DMS79 (cell line): ENCODE measurements at regions not wholly inside any gene's neighbourhood (a gene's known extent, or its start where the extent isn't known, plus 50 kb on each side); places are given as distances from the start of the nearest gene placed in this dataset.
"Not testable (repeated sequence)": the region's sequence is repeated elsewhere in the genome, so short reads cannot be mapped to it uniquely, and the experiment has no call there.

ENCODE experiments used
- DNase-seq: peaks from one replicate; lab custom pipeline; 2025; lab: John Stamatoyannopoulos, UW

DNA sequence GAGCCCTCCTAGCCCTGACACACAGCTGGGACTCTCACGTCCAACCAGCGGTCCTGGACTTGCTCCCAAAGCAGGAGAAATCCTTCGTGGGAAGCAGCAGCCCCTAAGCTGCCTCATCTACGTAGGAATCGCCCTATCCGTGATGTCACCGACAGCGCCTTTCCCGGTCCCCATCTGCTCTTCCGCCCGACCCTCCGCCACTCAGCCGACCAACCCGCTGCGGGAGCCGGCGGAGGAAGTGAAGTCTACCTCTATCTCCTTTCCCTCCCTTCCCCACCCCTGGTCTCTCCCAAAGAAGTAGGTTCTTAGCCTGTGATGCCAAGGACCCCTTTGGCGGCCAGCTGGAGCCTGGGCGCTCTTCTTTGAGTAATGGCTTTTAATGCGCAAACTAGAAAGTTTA lies 272.1 kb downstream of the FAM72C start:
- DNase-seq: no peak

DNA sequence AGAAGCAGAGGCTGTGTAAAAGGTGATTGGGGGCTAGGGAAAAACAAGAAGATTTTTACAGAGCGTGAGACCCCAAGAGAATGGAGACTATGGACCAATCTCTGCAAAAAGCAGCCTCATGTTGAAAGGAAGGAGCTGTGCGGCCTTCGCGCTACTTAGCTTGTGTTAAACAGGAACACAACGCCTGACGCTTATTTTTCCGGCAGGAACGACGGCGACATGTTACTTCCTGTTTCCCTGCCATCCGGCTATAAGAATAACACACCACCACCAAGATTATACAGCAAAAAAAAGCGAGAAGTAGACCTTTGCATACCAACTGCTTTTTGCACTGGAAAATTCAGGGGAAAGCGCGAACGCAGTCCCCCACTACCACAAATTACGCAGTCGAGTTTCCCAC lies 272.7 kb downstream of the FAM72C start:
- DNase-seq: no peak

DNA sequence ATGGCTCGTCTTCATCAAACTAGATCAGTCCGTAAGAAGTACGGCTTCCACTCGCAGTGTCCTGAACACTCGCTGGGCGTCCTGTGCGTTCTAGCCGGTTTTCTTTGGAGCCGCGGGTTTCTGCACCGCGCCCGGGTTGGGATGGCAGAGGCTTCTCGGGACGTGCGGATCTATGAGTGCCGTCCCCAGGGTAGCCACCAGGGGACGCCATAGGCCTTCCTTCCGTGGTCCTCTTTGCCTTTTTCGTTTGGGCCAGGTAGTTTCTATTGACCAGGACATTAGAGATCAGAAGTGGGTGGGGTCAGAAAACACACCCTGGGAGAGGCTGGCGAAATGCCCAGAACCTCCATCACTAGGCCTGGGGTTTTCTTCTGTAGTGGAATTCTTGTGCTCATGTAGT lies 273.8 kb downstream of the FAM72C start:
- no peak for DNase-seq

DNA sequence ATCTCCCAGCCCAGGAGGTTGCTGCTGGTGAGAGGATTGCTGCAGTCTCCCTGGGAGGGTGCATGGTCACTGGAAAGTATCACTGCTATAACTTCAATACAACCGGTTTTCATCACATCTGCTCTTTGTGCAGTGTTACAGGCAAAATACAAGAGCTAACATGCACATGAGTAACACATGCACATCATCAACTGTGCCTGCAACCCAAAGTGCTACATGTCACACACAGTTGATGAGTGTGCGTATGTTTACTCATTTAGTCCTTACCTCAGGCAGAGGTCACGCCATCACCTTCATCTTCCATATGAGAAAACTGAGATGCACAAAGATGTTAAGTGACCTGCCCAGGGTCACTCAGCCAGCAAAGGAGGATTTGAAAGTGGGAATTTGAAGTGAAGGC lies 277.7 kb downstream of the FAM72C start:
- no peak for DNase-seq

DNA sequence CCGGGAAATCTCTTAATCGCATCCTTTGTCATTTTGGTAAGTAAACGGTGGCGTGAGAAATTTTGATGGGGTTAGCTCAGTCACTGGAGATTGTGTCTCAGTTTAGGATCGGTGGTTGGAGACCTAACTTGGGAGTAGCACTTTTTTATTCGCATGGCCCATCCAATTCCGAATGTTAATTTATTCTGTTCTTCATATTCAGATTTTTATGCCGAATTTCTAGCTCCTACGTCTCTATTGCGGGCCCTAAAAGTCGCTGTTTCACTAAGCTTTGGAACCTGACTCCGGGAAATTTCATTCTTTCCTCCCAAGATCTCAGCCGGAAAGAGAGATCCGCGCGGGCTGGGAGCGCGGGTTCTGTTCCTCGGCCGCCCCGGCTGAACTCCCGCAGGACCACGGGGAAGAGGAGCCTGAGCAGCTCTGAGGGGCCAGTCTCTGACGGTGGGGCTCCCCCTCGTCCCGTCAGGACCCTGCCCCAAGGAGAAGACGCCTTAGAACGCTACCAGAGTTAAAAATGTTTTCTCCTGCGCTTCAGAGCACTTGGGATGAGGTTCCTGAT lies 279.7 kb downstream of the FAM72C start:
- no peak for DNase-seq

DNA sequence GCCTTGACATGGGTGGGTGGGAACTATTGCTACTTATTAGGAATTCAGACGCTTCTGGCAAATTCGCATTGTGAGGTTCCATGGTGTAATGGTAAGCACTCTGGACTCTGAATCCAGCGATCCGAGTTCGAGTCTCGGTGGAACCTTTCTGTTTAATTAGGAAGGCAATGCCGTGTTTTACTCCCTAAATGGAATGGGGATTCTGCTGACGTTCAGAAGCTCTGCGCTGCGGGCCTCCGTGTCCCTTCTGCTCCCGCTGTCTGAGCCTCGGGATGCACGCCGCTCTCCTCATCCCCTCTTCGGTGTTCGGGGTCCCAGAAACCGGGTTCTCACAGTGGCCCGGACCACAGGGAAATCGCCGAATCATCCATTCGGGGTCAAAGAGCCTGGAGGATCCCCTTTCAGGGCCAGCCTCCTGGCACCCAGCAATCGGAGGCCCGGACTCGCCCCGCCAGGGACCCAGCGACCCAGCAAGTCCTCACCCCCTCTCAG lies 280.3 kb downstream of the FAM72C start:
- DNase-seq: no peak

DNA sequence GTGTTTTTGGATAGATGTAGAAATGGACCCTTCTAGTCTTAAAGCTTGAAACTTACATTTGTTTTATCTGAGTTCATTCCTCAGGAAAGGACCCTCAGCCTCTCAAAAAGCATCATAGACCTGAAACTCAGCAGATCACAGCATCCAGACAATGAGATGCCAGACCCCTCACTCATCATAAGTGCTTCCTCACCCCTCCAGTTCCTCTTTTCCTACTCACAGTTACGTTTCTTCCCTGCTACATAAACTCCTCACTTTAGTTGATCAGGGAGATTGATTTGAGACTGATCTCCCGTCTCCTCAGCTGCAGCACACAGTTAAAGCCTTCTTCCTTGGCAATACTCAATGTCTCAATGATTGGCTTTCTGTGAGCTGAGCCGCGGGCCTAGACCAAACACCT lies 282.0 kb downstream of the FAM72C start:
- no peak for DNase-seq

DNA sequence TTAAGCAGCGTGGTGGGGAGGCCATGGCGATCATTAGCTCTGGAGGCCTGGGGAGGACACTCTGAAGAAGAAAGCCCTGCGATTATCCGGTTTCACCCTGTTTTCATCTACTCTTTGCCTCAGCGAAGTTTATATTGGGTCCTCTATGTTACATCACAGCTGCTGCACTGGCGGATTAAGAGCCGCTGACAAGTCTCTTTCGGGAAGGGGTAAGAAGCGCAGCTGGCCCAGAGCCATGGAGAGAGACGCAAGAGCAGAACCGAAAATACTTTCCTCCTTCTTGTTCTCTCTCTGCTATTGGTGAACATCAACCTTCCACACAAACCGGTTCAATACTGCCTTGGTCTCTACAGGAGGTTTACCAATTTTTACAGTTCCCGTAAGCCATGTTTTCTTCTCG lies 291.5 kb downstream of the FAM72C start:
- no peak for DNase-seq

DNA sequence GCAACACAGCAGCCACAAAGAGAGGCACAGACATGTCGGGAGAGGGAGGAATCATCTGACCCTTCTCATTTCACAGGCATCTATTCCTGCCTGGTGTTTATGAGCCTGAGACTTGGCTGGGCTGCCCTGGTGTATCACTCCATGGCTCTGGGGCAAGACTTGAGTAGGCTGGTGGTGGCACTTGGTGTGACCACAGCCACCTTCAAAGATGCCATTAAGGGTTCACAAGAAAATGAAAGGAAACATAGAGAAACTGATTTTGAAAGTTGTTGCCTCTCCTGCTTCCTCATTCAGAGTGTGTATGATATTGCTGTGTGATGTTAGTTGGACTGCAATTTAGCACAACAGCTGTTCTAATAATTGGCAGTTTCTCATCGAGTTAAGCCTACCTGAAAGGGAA lies 298.8 kb downstream of the FAM72C start:
- no peak for DNase-seq

DNA sequence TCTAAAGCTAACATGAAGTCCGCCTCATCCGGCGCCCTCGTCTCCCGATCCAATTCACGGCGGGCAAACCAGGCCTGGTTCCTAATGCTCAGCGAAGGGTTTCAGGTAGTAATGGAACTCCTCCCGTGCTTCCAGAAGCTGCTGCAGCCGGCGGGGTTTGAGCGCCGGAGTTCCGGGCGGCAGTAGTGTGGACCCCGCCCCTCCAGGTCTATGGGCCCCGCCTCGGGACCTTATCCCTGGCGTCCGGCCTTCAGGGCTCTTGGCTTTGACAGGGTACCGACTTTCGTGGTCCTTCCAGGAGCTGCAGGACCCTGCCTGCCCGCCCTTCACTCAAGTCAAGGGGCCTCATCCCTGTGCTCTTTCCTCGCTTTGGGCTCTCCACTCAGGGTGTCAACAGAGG lies 304.1 kb downstream of the FAM72C start:
- DNase-seq: no peak

DNA sequence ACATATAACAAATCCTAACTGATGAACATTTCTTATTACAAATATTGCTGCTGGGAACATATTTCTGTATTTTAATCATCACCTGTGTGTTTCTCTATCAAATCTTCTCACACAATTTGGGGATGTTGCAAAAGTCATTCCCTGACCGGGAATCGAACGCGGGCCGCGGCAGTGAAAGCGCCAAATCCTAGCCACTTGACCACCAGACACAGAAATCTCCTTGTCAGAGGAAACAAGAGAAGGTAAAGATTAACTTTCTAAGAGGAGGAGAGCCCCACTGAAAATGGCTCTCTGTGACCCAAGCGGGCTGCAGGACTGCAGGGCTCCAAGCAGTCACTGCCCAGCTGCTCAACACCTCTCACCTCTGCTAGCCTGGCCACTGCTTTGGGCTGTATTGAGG lies 304.9 kb downstream of the FAM72C start:
- no peak for DNase-seq

DNA sequence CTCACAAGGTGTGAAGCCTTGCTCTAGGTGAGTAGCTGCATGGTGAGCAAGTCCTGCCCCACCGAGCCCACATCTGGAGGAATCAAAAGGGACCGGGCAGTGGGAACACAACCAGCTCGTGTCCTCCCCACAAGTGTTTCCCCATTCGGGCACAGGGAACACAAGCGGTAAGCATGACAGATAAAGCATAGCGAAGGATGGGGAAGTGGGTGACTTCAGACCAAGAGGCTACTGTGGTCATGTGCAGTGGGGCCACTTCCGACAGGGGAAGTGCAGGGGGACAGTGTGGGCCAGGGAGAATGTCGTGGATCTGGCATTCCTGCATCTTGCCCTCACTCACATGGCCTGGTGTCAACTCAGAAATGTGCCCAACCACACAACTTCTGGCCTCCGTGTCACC lies 306.2 kb downstream of the FAM72C start:
- no peak for DNase-seq

DNA sequence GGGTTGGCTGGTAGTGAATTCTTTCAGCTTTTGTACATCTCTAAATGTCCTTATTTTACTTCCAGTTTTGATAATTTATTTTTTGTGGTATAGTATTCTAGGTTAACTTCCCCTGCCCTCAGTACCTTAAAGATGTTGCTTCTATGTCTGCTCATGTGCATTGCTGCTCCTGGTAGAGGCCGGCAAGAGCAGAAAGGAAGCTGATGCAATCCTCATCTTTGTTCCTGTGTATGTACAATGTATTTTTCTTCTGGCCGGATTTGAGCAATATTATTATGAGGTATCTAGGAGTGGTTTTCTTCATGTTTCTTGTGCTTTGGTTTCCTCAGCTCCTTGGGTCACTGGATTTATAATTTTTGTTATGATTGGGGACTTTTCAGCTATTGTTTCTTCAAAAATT lies 308.7 kb downstream of the FAM72C start:
- not testable (repeated sequence) for DNase-seq

DNA sequence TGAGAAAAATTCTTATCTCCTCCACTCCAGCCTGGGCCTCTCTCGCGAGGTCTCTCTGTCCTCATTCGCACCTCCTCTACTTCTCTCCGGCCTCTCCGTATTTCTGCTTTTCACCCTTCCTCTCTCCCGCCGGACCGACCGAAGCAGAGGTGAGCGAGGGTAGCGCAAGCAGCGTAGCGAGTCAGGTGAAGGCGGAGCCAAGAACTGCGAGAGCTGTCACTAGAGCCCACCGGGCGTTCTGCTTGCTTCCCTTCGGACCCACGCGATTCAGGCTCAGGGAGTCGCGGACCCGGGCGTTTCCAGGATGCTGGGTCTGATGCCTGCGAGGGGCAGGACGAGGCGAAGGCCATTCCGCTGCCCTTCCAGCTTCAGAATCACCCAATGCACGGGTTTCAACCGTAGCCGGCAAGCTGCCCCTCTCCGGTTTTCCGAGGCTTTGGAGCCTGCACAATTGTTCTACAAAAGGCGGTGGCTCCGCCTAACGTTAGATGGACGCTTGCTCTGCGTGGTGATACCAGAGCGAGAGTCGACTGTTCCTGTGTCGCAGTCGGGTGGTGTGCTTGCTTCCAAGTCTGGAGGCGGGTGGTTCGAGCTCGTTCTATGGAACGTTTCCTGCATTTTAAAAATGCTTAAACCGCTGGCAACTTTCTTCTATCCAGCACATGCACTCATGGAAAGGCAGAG lies 310.2 kb downstream of the FAM72C start:
- DNase-seq: no peak

DNA sequence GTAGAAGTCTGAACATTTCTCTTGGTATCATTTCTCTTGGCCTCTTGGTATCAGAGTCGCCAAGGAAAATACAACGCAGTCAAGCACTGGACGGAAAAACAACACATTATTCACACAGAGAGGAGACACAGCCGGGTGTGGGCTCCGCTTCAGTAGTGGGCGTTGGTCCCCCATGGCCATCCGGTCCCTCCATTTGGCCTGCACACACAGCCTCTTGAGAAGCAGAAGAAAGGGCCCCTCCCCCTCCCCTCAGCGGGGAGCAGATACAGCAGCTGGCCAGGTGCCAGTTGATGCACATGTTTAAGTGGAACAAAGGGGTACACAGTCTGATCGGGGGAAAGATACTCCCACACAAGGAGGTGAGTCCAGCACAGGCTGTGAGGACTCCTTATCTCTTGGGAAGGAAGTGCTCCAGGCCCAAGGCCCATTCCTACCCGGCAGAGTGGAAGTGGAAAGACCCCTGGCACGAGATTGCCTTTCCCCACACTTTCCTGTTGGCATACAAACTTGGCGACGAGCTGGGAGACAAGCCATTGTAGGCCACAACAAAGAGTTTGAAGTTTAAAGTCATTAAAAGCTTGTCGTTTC lies 311.3 kb downstream of the FAM72C start:
- no peak for DNase-seq

DNA sequence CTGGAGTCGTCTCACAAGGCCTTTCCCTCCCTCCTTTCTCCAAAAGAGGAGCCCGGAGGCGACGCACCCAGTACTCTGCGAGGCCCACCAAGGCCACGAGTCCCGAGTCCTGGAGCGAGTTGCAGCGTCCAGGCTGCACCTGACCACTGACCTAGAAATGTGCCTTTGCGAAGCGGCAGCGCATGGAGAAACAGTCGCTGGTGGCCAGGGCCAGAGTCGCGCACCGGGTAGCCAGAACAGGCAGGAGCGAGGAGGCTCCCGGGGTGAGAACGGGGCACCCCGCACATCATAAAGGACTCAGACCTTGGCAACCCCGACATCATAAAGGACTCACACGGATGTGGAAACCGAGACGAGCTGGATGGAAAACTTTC lies 318.4 kb downstream of the FAM72C start:
- DNase-seq: no peak

DNA sequence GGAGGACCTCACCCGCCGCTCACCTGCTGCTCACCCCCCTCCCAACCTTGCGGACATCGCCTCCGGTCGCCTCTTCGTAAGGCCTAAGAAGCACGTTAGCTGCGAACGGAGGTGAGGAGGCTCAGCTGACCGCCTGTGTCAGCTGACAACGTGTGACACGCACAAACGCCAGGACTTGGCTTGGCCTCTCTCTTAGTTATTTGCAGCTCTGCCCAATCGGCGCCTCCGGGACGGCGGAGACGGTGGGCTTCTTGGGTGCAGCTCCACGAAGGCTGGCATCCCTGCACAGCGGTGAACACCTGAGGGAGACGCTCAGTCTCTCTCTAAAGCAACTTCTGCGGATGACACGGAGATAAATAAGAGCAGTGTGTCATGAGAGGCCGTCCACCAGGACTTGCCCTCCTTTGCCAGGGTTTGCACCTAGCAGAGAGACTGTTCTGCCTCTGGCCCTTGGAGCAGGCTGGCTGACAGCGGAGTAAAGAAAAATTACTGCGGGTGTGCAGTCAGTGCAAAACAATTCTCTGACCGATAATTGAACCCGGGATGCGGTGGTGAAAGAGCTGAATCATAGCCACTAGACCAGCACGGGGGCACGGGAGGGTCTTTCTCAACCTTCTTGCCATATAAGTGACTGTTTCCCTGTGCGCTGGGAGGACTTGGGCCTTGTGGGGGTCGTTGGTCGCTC lies 318.9 kb downstream of the FAM72C start:
- no peak for DNase-seq

DNA sequence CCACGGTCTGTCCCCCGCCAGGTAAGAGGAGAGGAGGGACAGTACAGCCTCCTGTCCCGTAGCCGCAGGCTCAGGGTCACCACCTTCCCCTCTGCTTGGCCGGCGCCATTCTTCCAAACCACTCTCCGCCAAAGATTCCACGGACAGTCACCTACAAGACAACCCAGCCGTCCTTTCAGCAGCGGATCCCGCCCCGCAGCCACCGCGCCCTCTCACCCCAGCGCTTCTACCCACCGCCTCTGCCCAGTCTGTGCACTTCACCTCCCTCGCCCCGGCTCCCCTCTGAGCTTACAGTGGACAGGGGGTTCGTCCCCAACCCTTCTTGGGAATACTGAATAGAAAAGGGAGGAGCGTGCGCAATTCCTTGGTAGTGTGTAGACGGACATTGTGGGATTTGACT lies 319.6 kb downstream of the FAM72C start:
- no peak for DNase-seq

DNA sequence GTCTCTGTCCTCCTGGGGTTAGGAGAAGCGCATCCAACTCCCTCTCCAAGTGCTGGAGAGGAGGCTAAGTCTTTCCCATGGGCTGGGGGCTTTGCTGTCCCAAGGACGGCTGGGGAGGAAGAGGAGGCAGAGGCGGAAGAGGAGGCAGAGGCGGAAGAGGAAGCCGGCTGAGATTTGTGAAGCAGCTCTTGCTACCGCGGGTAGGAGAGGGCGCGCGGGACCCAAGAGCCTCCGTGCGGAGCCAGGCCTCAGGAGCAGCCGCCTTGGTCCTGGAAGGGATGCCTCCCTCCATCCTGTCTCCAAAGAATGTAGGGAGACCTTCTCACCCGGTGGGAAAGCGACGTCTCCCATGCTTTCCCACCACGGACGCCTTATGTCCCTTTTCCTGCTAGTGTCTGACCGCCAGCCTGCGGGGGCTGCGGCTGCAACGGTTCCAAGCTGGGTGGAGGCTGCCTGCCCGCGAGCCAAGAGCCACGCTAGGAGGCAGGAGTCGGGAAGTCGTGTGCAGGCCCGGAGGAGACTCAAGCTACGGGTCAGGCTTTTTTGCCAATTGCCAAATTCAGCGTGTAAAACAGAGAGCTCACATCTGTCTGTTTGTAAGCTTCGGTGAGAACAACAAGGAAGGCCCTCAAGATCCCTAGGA lies 320.3 kb downstream of the FAM72C start:
- no peak for DNase-seq

DNA sequence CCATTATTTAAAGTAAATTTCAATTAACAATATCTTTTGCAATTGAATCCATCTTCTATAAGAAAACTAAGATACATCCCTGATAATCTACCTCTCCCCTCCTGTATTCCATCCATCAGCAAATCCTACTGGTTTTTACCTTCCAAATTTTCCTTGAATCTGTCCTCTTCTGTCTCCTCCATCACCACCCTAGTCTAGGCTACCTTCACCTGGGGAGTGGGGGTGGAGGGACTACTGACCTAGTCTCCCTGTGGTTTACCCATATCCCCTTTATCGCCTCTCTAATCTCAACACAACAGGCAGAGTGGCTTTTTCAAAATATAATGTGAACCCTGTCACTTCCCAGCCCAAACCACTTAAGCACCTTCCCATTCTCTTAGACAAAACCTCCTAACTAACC lies 327.8 kb downstream of the FAM72C start:
- DNase-seq: not testable (repeated sequence)

DNA sequence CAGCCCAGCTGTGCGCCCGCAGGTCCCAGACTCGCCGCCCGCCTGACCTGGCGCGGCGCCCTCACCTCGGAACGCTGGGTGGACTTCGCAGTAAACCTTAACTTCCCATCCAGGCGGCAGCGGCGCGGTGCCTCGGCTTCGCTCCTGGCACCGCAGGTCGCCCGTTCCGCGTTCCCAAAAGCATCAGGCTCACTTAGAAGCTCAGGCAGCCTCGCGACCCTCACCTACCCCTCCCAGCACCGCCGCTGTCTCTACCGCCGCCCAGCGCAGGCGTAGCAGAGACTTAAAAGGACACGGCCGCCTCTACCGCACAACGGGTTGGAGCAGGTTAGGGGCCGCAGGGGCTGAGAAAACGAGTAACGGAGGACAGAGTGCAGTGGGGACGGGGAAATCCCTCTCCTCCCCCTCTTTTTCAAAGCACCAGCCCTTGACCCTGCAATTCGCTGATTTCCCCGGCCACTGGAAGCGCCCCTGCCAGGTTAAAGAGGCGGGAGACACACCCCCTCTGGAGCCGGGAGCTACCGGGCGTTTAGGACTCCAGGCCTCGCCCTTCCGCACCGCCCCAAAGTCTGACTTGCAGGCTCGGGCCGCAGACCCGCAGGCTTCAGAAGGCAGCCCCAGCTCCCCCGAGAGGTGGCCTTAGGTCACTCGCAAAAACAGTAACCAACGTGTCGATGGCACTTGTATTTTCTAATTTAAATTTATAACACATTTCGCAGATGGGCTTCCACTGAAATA lies 328.5 kb downstream of the FAM72C start:
- no peak for DNase-seq

DNA sequence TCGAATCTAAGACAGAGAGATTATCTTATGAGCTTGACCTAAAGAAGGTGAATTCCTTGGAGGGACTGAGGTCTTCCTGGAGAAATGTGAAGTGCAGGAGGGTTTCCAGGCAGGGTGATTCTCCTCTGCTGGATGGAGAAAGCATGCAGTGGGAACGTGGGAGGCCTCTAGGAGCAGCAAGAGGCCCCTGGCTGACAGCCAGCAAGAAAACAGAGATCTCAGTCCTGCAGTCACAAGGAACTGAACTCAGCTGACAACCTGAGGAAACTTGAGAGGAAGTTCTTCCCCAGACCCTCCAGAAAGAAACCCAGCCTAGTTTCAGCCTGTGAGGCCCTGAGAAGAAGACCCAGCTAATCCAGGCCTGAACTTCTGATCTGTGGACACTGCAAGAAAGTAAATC lies 345.9 kb downstream of the FAM72C start:
- no peak for DNase-seq
